Jurkat, Clone E6-1 (cell line): ENCODE measurements at regions not wholly inside any gene's neighbourhood (a gene's known extent, or its start where the extent isn't known, plus 50 kb on each side); places are given as distances from the start of the nearest gene placed in this dataset.

Source experiments
- DNase-seq: peaks from one replicate; pipeline ENCODE4 v3.0.0-alpha.2; 2011; ENCODE audit warnings: low read depth, low spot score
- H3K4me3 ChIP-seq: 2 replicates; pipeline ENCODE4 v1.5.1; 2011; ENCODE audit warnings: mild to moderate bottlenecking, low read length, control low read depth, moderate library complexity

DNA sequence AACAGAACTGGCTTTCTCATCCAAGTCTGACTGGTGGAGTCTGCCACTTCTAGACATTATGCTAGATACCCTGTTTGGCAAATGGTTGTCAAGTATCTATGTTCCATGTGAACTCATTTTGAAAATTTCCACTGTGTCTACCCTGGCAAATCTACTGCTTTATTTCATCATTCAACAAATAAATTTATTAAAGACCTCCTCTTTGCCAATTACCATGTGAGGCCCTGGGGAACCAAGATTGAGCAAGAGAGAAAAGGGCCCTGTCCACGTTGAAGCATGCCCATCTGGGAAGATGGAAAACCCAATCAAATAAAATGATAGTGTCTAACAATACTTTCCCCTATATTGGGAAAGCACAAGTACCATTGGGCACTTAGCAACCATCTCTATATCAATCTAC lies 582.4 kb downstream of the IRS1 start:
- H3K4me3 ChIP-seq = no peak overlapping the region
- no peak for DNase-seq

GRCh38 chr2:226216575-226216974 lies 583.0 kb downstream of the IRS1 start:
- DNase-seq = no peak
- no peak overlapping the region for H3K4me3 ChIP-seq

- H3K4me3 ChIP-seq = no peak overlapping the region
- peak; percentile 40 for DNase-seq
These were observed 583.6 kb downstream of the IRS1 start for GRCh38 chr2:226215902-226216503.

DNA sequence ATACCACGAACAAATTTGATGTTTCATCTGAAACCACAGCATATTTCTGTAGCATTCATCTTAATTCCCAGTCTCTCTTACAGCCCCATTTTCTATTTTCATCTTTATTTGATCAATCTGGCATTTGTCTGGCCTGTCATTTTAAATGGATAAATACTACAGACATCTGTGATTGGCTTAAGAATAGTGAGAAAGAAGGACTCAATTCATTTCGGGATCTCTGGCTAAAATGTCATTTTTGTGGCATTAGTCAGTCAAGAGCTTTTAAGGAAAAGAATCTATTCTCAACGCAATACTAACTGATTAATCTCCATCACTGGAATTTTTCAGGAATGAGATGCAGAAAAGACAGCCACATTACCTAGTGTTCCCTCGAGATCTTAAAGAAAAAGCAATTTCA lies 585.9 kb downstream of the IRS1 start:
- DNase-seq = no peak
- no peak overlapping the region for H3K4me3 ChIP-seq

DNA sequence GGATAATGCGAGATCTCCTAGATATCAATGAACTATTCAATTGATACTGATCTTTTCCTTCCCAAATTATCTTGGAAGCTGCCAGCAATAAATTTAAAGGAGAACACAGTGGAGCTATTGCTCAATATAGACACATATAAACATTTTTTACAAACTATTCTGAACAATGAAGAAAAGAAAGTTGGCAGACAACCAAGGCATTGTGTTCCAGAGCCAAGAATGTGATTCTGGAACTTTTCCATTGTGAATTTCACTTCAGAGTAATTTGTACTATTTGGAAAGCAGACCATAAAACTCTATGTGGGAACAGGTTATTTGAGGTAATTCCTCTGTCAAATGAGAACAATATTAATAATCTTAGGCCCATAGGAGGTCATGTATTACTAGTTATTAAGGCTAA lies 588.2 kb downstream of the IRS1 start:
- no peak for DNase-seq
- no peak overlapping the region for H3K4me3 ChIP-seq

DNA sequence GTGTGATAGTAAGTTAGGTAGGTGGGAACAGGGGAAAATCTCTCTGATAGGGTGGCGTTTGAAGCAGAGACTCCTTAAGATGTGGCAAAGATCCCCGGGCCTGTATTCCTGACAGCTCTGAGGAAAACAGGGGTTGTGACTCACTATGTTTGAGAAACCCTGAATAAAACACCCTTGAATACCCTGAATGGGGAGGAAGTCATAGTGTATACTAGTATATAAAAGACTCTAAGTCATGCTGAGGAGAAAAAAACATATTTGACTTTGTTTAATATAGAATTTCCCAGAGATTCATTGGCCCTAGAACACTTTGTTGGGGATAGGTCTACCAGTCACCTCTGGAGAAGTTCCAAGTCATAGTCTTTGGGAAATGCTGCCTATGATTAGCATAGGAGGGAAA lies 590.9 kb downstream of the IRS1 start:
- DNase-seq = no peak

DNA sequence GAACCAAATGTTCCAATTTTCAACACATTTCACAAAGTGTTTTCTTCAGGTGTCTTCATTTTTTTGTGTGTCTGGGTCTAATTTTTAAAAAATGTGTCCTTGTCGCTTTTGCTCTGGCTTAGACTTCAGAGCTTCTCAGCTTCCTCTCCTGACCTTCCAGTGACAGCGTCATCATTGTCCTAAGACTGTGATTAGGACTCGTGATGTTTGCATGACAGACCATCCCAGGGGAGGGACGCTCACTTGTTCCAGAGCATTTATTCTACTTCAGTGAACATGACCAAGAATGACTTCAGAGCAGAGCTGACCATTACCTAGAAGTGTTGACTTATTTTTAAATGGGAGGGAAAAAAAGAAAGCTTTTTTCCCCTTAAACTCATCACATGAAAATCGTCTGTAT lies 591.9 kb downstream of the IRS1 start:
- no peak for DNase-seq
- H3K4me3 ChIP-seq = no peak overlapping the region

More for the DNA sequence above, 590.9 kb downstream of the IRS1 start:
- no peak overlapping the region for H3K4me3 ChIP-seq

DNA sequence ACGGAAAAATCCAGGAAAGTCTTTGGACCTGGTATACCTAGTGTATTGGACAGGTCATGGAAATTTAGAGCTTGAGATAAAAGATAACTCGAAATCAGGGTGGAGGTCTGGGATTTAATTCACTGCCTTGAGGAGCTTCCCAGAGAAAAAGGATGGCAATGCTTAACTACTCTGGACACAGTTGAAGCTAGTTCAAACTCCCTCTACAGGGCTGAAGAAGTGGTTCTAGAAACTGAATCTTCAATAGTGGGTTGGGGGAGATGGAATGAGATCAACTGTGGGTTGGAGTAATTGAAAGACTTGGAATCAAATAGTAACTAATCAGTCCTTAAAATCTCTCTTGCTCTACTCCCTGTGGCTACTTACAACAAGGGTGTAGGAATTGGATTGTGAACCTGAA lies 600.1 kb downstream of the IRS1 start:
- no peak for DNase-seq
- no peak overlapping the region for H3K4me3 ChIP-seq

DNA sequence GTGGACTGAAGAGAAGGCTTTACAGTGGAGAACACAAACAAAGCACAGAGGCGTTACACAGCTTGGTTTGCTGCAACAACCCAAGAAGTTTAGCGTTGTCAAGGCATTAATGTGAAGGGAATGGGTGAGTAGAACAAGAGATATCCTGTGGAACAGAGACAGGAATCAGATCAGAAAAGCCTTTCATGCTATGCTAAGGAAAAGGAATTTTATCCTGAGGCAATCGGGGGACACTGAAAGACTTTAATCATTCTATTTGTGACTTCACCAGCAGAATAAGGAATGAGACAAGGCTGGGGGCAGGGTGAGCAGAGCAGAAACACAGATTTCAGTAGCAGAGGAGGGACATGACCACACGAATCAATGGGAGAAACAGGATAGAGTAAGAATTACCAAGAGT lies 600.7 kb downstream of the IRS1 start:
- DNase-seq = no peak

GRCh38 chr2:226190479-226191252 lies 609.0 kb downstream of the IRS1 start:
- DNase-seq = no peak
- no peak overlapping the region for H3K4me3 ChIP-seq

More for the DNA sequence above, 600.7 kb downstream of the IRS1 start:
- no peak overlapping the region for H3K4me3 ChIP-seq

- H3K4me3 ChIP-seq = no peak overlapping the region
- no peak for DNase-seq
These were observed 610.6 kb downstream of the IRS1 start for GRCh38 chr2:226189061-226189460.

DNA sequence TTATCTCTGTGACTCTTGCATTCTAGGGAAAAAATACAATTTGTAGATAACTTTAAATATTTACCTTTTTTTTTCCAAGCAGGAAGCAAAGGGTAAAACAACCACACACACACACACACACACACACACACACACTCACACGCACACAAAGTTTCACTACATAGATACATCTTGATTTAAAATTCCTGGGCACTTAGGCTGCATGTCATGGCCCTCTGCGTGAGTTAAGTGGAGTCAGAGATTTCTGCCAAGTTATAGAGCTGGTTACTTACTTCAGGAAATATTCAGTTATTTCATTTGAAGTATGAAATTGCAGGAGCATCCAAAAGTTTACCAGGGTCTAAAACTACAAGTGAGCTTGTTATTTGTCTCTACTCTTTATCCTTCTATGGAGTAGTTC lies 612.0 kb downstream of the IRS1 start:
- H3K4me3 ChIP-seq = no peak overlapping the region
- no peak for DNase-seq

GRCh38 chr2:226187156-226187555 lies 612.5 kb downstream of the IRS1 start:
- no peak overlapping the region for H3K4me3 ChIP-seq
- no peak for DNase-seq

DNA sequence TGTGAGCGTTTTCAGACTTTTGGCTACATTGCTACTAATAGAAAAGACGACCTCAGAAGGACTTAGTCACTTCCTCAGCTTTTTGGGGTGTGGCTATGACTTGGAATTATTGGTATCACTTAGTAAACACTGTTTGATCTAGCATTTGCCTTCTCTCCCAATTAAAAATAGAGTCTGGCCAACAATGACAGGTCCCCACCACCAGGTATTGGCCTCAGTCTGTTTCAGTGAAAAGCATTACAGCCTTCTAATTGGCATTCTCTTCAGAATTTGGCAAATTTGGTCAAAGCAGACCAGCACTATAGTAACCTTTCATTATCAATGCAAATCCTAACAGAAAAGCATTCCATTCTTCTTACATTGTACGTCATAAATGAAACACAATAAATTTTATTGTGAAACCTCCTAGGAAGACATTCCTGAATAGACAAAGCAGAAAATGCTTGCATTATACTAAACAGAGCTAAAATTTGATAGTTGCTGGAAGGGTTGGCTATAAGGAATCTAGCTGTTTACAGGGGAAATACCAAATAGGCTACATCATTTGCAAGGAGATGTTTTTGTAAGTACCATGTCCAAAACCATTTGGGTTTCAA lies 613.9 kb downstream of the IRS1 start:
- DNase-seq = no peak
- H3K4me3 ChIP-seq = no peak overlapping the region

DNA sequence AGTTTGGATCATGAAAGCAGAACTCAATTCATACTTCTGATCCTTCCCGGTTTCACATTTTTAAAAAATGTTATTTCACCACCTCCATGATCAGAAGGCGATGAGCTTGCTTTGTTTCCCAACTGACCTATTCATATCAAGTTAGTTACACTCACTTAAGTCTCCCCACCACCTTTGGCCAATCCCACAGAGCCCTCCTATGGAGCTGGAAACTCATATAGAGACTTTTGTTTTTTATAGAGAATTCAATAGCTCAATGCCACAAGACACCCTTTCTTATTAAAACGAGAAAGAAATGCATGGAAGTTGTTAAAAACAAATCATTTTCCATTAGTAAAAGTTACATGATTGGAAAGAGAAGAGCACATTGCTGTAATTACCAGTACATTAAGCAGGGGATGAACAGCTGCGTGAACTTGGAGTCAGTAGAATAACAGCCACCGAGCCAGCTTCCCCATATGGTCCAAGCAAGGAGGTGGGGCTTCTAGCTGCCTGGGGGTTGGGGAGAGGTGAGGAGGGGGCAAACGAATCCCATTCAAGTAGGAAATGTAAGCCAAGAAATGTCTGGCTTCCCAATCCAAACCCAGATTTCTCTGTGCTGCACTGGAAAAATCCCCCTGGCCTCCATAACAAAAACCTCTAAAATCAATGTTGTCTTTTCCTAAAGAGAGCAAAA lies 614.5 kb downstream of the IRS1 start:
- no peak overlapping the region for H3K4me3 ChIP-seq
- DNase-seq = no peak

GRCh38 chr2:226184540-226184939 lies 615.1 kb downstream of the IRS1 start:
- no peak for DNase-seq
- H3K4me3 ChIP-seq = no peak overlapping the region

GRCh38 chr2:226183550-226183949 lies 616.1 kb downstream of the IRS1 start:
- H3K4me3 ChIP-seq = no peak overlapping the region
- no peak for DNase-seq

GRCh38 chr2:226183033-226183432 lies 616.6 kb downstream of the IRS1 start:
- H3K4me3 ChIP-seq = no peak overlapping the region
- DNase-seq = no peak

DNA sequence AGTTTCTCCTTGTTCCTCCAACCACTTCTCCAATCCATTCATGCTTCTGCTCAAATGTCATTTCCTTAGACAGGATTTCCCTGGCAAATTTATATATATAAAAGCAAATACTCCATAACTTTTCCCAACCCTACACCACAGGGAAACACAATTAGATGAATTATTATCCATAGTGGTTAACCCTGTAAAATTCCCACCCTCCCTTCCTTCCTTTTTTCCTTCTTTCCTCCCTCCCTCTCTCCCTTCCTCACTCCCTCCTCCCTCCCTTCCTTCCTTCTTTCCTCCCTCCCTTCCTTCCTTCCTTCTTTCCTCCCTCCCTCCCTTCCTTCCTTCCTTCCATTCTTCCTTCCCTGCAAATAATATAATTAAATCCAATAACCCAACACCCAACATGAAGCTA lies 617.7 kb downstream of the IRS1 start:
- H3K4me3 ChIP-seq = no peak overlapping the region
- DNase-seq = no peak

DNA sequence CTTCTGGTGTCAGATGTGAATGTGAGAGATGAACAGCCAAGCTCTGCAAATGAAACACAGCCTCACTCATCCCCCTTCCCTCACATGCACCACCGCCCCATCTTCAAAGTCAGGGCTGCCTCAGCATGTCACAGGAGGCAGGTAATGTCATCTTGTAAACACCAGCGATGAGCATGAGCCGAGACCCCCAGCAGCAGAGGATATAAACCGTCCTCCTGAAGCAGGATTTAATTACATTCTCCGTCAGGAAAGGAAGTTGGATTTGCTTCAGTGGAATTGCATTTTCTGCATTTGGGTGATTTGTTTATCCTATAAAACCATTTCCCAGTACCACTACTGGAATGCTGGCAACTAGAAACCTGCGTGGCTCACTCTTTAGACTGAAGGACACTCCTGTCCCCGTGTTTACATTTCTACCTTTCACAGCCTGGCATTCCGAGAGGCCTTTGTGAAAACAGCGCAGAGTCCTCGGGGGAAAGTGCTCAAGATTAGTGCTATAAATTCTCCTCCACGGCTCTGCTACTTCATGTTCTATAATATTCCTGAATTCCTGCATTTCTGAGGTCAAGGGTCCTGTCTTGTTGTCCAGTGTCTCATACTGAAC lies 619.2 kb downstream of the IRS1 start:
- no peak overlapping the region for H3K4me3 ChIP-seq
- DNase-seq = no peak
